Uterus (tissue), 3 donors: ENCODE measurements at regions not wholly inside any gene's neighbourhood (a gene's known extent, or its start where the extent isn't known, plus 50 kb on each side); places are given as distances from the start of the nearest gene placed in this dataset.

Source experiments
- DNase-seq, 2 donors: peaks; one replicate each; pipeline ENCODE4 v3.0.0-alpha.2; 2019 to 2020
- H3K27ac ChIP-seq, 2 donors: fragments of 200-600 bp; sonication (generic); 1 replicate in 1 of 2; 2 replicates in 1 of 2; pipeline ENCODE4 v1.5.1; 2016 to 2018
- H3K27me3 ChIP-seq, 2 donors: fragments of 200-600 bp; sonication (generic); one replicate each; pipeline ENCODE4 v1.5.1; 2018 to 2019; ENCODE audit warnings: control low read depth in 1 of 2
- H3K36me3 ChIP-seq, 2 donors: fragments of 200-600 bp; sonication (generic); one replicate each; pipeline ENCODE4 v1.5.1; 2019; ENCODE audit warnings: control low read depth in 1 of 2
- H3K4me1 ChIP-seq, 2 donors: fragments of 200-600 bp; sonication (generic); one replicate each; pipeline ENCODE4 v1.5.1; 2018 to 2019; ENCODE audit warnings: control low read depth in 1 of 2
- H3K4me3 ChIP-seq, 2 donors: fragments of 200-600 bp; sonication (generic); 1 replicate in 1 of 2; 2 replicates in 1 of 2; pipeline ENCODE4 v1.5.1; 2018 to 2019; ENCODE audit warnings: mild to moderate bottlenecking in 1 of 2
- H3K9me3 ChIP-seq, 2 donors: fragments of 200-600 bp; sonication (generic); one replicate each; pipeline ENCODE4 v1.5.1; 2019; ENCODE audit warnings: control low read depth in 1 of 2
- POLR2A ChIP-seq, 2 donors: fragments of 450-650 bp; IDR thresholded peaks; one replicate each; pipeline ENCODE4 v1.6.1; 2016; ENCODE audit warnings: antibody characterized with exemption in 2 of 2, mild to moderate bottlenecking in 1 of 2, moderate library complexity in 1 of 2
- intact Hi-C: fragments of 100-400 bp; cut with DNase I; formaldehyde crosslinking; loops from one replicate; pipeline ENCODE4 v1.15.1; 2023; ENCODE audit warnings: low total_unique reads
- TF ChIP-seq, protein P1 (sequence below), 4 experiments: fragments of 200-600 bp in 2 of 4; fragments of 450-650 bp in 2 of 4; sonication (generic) in 2 of 4; IDR thresholded peaks; one replicate each; pipeline ENCODE4 v1.5.1; 2016 to 2019; ENCODE audit warnings: antibody characterized with exemption in 4 of 4, mild to moderate bottlenecking in 2 of 4, moderate library complexity in 1 of 4
- donor health status: DM: yes; HTN: yes; CAD: no.

DNA sequence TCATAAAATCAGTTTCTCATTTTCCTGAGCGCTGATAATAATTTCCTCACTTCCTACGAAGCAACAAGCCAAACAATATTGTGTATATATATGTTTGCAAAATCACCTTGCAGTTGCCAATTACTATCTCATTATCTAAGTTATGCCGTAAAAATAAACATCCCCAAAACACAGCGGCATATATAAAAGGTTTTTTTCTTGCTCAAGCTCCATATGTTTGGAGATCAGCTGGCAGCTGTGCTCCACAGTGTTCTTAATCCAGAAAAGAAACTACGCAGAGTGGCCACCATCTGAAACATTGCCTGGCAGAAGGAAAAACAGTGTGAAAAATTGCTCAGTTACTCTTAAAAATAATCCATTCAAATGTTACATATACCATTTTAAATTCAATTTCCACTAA lies 951.4 kb downstream of the PLOD2 start:
- no peaks in the 10 kb centered on the region for H3K4me1 ChIP-seq
- intact Hi-C loops = no loop called here
- H3K36me3 ChIP-seq = no peaks in the 10 kb centered on the region
- no peak for DNase-seq
- TF ChIP-seq POLR2A (IDR thresholded peaks at IDR 0.05) = no peak
- TF ChIP-seq, protein P1, sequence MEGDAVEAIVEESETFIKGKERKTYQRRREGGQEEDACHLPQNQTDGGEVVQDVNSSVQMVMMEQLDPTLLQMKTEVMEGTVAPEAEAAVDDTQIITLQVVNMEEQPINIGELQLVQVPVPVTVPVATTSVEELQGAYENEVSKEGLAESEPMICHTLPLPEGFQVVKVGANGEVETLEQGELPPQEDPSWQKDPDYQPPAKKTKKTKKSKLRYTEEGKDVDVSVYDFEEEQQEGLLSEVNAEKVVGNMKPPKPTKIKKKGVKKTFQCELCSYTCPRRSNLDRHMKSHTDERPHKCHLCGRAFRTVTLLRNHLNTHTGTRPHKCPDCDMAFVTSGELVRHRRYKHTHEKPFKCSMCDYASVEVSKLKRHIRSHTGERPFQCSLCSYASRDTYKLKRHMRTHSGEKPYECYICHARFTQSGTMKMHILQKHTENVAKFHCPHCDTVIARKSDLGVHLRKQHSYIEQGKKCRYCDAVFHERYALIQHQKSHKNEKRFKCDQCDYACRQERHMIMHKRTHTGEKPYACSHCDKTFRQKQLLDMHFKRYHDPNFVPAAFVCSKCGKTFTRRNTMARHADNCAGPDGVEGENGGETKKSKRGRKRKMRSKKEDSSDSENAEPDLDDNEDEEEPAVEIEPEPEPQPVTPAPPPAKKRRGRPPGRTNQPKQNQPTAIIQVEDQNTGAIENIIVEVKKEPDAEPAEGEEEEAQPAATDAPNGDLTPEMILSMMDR (IDR thresholded peaks at IDR 0.05) = no peak
- H3K27me3 ChIP-seq = no peaks in the 10 kb centered on the region
- no peaks in the 10 kb centered on the region for H3K9me3 ChIP-seq
- no peak overlapping the region for H3K27ac ChIP-seq
- H3K4me3 ChIP-seq = no peak overlapping the region

DNA sequence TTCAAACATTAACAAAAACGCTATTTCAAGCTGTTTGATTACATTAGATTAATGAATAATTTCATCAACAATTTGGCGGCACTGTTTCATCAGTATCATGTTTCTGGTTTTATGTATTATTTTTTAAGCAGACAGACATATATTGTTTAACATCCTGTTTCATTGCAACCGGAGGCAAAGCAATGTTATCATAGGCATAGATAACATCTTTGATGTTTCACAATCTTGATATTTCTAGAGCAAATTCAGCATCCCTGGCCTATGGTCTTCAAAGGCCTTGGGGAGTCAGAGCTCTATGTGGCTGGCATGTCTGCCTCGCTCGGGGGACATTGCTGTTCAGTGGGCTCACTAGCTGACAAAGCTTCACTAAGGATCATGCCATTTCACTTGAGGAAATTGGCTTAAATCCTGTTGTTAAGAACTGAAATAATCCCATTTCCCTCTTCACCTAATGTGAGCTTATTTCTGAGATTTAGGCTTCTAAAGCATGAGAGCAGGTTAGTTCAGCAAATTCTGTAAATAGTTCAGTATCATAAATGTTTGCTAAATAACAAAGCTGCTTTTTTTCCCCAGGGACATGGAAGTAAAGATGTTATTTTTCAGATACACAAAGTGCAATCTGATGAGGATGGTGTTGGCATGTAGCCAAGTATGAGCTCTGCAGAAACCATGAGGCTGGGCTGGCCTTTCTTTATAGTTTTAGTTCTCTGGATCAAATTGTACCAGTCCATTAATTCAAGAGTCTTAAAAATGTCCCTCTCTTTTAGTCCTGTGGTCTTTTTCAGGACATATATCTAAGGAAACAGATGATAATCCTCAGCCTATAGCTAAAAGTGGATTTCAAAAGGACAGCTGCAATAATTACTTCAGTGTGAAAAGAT lies 941.4 kb downstream of the PLOD2 start:
- no peak for DNase-seq
- H3K4me1 ChIP-seq = no peaks in the 10 kb centered on the region
- intact Hi-C loops = no loop called here

DNA sequence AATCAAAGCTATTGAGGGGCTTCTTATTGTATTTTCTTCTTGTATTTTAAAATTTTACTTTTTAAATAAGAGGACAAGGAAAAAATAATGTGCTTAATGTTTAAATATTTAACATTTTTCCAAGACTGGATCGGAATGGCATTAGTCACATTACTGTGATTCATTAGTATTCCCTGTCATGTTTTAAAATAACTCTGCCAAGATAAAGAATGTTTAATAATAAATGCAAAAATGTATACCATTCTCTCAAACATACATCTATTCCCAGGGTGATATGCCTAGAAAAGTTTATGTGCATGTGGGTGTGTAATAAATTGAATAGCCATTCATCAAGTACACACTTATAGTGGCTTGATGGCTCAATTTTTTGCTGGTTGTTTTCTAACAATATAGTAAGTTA lies 936.1 kb downstream of the PLOD2 start:
- Histone ChIP-seq H3K27me3 (no peaks in the 10 kb centered on the region), H3K9me3 (no peaks in the 10 kb centered on the region), H3K4me1 (no peaks in the 10 kb centered on the region), H3K36me3 (no peaks in the 10 kb centered on the region), H3K4me3 (no peak overlapping the region), H3K27ac (no peak overlapping the region)
- TF ChIP-seq, protein P1 (IDR thresholded peaks at IDR 0.05) = no peak
- TF ChIP-seq POLR2A (IDR thresholded peaks at IDR 0.05) = no peak
- intact Hi-C loops = no loop called here
- DNase-seq = no peak

More for the DNA sequence above, 941.4 kb downstream of the PLOD2 start:
- Histone ChIP-seq H3K36me3 (no peaks in the 10 kb centered on the region), H3K9me3 (no peaks in the 10 kb centered on the region), H3K4me3 (no peak overlapping the region), H3K27me3 (no peaks in the 10 kb centered on the region), H3K27ac (no peak overlapping the region)
- TF ChIP-seq POLR2A (IDR thresholded peaks at IDR 0.05) = no peak
- TF ChIP-seq, protein P1 (IDR thresholded peaks at IDR 0.05) = no peak

DNA sequence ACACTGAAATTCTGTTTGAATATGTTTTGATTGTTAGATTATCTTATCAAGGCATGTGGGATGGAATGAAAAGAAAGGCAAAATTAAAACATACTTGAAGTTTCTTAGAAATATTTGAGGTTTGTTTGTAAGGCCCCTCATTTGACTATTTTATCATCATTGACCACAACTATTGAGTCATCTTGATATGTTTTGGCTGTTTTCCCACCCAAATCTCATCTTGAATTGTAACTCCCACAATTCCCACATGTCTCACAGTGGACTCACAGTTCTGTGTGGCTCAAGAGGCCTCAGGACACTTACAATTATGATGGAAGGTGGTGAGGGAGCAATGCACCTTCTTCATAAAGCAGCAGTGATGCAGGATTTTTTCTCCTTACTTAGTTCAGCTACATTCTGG lies 917.1 kb downstream of the PLOD2 start:
- H3K4me3 ChIP-seq = no peak overlapping the region
- intact Hi-C loops = no loop called here
- H3K36me3 ChIP-seq = no peaks in the 10 kb centered on the region
- no peak for DNase-seq
- no peak for TF ChIP-seq POLR2A (IDR thresholded peaks at IDR 0.05)
- TF ChIP-seq, protein P1 (IDR thresholded peaks at IDR 0.05) = no peak
- no peak overlapping the region for H3K27ac ChIP-seq
- no peaks in the 10 kb centered on the region for H3K4me1 ChIP-seq
- no peaks in the 10 kb centered on the region for H3K9me3 ChIP-seq
- H3K27me3 ChIP-seq = no peaks in the 10 kb centered on the region

DNA sequence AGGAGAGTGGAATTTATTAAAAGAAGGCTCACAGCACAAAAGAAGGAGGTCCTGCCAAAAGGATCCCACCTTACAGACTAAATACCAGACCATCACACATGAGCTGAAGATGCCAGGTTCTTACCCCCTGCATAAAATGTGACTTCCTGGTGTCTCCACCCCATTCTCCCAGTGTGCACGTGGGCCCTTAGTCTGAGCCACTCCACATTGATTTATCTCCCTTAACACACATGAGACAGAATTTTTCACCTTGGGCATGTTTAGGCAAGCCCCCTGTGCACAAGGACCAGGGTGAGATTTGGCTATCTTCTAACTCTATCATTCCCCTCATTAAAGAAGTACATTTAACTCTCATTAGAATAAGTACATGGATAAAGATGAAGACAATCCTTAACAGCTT lies 916.7 kb downstream of the PLOD2 start:
- no peak overlapping the region for H3K27ac ChIP-seq
- H3K4me1 ChIP-seq = no peaks in the 10 kb centered on the region
- H3K4me3 ChIP-seq = no peak overlapping the region
- TF ChIP-seq, protein P1 (IDR thresholded peaks at IDR 0.05) = no peak
- no peak for TF ChIP-seq POLR2A (IDR thresholded peaks at IDR 0.05)
- no peak for DNase-seq
- H3K9me3 ChIP-seq = no peaks in the 10 kb centered on the region
- intact Hi-C loops = no loop called here
- H3K27me3 ChIP-seq = no peaks in the 10 kb centered on the region
- no peaks in the 10 kb centered on the region for H3K36me3 ChIP-seq
